ENCODE measurements at regions not wholly inside any gene's neighbourhood (a gene's known extent, or its start where the extent isn't known, plus 50 kb on each side); places are given as distances from the start of the nearest gene placed in this dataset.
"Not testable (repeated sequence)": the region's sequence is repeated elsewhere in the genome, so short reads cannot be mapped to it uniquely, and the experiment has no call there.

GRCh38 chr2:182646763-182647498, 69.1 kb upstream of the DNAJC10 start:
- DNase-seq: no peak

DNA sequence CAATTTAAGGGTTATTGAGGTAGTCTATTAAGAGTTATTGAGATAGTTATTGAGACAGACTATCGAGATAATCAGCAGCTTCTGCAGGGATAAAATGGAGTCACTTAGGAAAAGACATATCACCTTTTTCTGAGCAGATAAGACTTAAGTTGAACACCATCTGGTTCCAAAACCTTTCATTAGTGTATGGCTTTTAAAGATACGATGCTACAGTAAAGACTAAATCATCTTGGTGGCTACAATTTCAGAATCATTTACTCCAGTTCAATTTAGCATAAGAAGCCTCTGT, 68.6 kb upstream of the DNAJC10 start:
- DNase-seq: no peak

- peak; percentile 60 for DNase-seq
Measured at GRCh38 chr2:182649316-182649715, 66.7 kb upstream of the DNAJC10 start.

DNA sequence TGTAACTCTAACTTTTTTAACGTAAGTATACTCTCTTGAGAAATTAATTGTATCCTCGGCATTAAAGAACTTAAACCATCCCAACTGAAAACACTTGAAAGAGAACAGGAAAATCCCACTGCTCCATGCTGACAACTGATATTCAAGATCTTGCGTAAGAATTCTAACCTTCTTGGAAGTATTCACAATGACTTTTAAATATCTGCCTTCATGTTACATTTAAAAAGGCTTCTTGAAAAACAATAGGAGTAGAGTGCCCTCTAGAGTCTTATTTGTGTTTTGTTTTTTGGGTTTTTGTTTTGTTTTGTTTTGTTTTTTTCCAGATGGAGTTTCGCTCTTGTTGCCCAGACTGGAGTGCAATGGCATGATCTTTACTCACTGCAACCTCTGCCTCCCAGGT, 65.4 kb upstream of the DNAJC10 start:
- peak; percentile 60 for DNase-seq

GRCh38 chr2:182652326-182652725, 63.7 kb upstream of the DNAJC10 start:
- no peak for DNase-seq

DNA sequence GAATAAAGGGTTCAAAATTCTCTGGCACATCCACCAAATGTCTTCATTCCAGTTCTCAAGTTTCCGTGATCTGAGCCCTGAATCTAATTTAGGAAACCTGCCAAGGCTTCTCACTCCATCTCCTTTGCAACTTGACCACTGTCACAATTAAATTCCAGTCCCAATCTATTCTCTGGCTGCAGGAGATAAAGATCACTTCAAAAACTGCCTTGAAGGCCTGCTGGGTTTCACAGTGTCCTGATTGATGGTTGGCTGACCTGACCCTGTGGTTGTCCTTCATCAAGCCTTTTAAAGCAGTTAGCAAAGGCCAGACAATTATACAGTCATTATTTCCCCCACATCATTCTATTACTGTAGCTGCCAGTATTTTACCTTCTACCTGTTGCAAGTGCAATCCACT, 60.3 kb upstream of the DNAJC10 start:
- no peak for DNase-seq

GRCh38 chr2:182664212-182664611, 51.8 kb upstream of the DNAJC10 start:
- no peak for DNase-seq

GRCh38 chr2:182665500-182665899, 50.6 kb upstream of the DNAJC10 start:
- not testable (repeated sequence) for DNase-seq

Measured in dermis blood vessel endothelial cell (primary cell).